SK-N-MC (cell line): ENCODE measurements at regions not wholly inside any gene's neighbourhood (a gene's known extent, or its start where the extent isn't known, plus 50 kb on each side); places are given as distances from the start of the nearest gene placed in this dataset.

ENCODE experiments used
- EZH2 ChIP-seq: fragments of 200-600 bp; sonication (generic); IDR thresholded peaks from one replicate; pipeline ENCODE4 v1.6.1; 2017; ENCODE audit warnings: antibody characterized with exemption
- FOXP2 ChIP-seq: optimal IDR thresholded peaks from 2 replicates; pipeline ENCODE3; 2011; ENCODE audit warnings: mild to moderate bottlenecking, moderate library complexity; ENCODE audit not compliant: insufficient read depth; ENCODE audit errors: extremely low read length, control extremely low read depth
- POLR2AphosphoS5 ChIP-seq: IDR thresholded peaks from 2 replicates; pipeline ENCODE4 v1.6.1; 2012; ENCODE audit warnings: mild to moderate bottlenecking, low read depth, low read length, borderline replicate concordance

DNA sequence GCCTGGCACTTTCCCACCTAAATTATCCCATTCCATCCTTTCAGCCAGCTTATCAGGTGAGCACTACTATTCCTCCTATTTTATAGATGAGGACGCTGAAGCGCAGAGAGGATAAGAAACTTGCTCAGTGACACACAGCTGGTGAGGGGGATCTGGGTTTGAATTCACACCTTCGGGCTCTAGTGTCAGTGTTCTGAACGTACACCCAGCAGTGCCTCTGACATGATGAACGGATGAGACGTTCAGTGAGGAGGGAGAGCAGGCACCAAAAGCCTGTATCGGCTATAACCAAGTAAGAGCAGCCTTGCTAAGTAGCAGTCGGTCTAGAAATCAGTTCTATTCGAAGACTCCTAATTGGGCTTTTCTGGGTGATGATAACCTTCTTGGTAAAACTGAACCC lies 167.0 kb downstream of the ASB1 start:
- TF ChIP-seq POLR2AphosphoS5 (no peak), FOXP2 (no peak), EZH2 (no peak)
